ENCODE measurements at regions not wholly inside any gene's neighbourhood (a gene's known extent, or its start where the extent isn't known, plus 50 kb on each side); places are given as distances from the start of the nearest gene placed in this dataset.

DNA sequence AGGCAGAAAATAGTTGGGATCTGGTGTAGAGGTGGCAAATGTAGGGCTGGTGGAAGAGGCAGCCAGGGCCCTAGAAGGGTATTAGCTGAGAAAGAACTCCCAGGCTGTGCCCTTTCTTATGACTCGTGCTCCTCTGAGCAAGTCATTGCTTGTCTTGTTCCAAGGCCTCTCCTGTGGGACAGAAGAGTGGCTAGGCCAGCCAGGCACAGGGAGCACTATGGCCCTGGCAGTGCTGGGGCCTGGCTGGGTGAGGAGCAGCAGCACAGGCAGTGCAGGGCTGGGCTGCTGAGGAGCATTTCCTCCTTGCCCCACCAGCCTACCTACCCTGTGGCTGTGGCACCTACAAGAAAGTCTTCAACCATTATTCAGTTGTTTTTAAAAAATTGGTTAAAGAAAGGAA, 298.5 kb upstream of the NR3C2 start:
- DNase-seq, result no peak

DNA sequence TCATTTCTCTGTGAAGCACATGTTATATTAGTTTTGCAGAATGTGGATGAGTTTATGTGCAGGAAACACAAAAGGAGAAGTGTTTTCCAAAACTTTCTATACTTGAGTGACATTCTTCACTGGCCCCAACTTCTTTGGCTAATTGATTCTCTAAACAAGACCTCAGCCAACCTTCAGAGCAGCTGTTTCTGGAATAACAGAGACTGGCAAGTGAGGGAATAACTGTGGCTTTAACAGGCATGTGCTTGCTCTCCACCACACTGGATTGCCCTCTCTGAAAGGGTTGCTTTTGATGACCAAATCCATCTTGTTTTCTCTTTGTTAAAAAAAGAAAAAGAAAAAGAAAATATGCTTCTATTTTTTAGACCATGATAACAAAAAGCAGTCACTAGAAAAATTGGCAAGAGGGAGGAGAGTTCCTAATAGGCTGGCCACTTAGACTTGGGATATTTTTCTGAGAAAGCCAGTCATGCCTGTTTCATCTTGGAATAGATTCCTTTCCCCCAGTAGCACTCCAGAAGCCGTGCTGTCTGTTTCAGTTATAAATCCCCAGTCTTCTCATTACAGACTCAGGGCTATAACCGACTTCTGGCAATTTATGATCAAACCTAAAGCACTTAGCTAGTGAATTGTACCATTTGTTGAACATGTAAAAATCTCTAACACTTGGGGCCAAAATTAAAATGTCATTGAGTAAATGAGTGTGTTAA, 295.0 kb upstream of the NR3C2 start:
- DNase-seq, result no peak

DNA sequence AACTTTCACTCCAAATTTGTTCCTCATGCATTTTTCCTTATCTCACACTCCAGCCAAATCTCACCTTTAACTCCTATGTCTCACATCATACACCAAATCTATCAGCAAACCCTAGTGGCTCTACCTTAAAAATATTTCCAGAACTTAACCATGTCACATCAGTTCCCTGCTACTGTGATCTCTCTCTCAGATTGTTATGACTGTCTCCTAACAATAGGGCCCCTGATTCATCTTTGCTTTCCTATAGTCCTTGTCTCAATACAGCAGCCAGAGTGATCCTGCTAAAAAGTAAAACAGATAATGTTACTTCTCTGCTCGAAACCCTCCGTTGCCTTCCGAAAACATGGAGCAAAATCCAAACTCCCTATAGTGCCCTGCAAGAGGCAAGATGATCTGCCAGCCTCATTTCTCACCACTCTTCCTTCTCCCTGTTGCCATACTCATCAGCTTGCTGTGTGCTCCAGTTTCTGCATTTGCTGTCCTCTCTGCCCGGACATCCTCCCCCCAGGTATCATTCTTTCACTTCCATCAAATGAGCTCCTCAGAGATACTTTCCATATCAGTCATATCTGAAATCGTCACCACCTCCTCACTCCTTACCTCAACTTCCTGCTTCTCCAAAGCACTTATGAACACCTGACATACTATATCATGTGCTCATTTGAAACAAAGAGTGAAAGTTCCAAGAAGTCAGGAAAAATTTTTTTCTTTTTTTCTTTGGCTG, 293.4 kb upstream of the NR3C2 start:
- no peak for DNase-seq

DNA sequence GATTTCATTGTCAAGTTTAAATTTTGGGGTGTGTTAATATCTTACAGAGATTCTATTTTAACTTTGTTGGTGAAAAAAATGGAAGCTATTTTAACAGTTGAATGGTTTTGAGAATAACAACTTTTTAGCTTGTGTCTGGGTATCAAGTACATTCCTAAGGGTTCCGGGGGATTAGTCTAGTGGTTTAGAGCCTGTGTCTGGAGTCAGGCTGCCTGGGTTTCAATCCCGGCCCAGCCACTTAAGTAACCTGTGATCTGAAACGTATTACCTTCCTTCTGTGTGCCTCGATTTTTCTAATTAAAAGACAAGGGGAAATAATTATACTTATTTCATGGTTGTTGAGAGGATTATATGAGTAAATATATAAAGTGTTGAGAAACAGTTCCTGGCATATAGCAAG, 288.6 kb upstream of the NR3C2 start:
- no peak for DNase-seq

DNA sequence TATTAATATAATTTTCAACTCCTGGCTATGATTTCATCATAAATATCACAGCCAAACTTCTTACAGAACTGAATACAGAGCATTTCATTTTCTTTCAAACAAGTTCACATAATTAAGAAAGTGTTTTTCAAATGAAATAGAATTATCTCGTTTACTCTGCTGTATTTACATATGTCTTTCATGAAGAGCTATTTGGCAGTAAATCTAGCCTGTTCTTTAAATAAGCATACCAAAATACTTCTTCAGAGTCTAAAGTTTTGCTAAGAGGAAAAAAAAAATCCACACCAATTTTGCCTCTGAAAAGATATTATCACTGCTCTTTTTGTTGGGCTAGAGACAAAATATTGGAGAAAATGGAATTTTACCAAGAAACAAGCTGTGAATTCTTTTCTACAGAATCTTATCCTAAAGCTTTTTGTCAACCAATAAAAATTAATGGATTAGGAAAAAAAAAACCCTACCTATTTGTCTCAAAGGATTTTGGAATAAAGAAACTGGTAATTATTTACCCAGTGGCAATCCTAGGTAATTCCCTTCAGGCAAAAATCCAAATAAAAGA, 287.9 kb upstream of the NR3C2 start:
- DNase-seq, result no peak

DNA sequence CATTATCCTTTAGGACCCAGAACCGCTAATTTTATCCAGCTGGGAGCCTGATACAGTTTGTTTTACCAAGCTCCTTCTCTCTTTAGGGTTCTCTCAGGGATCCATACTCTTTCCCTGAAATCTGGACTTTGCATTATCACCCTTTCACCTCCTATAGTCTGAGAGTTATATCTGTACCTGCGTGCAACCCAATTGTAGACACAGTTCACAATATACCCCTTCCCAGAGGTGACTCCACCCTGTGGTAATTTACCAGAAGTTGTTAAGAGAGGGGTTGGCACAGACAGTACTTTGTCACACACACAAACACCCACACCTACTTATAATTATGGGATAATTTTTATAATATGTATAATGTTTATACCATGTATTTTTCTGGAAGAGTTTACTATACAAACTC, 275.8 kb upstream of the NR3C2 start:
- no peak for DNase-seq

DNA sequence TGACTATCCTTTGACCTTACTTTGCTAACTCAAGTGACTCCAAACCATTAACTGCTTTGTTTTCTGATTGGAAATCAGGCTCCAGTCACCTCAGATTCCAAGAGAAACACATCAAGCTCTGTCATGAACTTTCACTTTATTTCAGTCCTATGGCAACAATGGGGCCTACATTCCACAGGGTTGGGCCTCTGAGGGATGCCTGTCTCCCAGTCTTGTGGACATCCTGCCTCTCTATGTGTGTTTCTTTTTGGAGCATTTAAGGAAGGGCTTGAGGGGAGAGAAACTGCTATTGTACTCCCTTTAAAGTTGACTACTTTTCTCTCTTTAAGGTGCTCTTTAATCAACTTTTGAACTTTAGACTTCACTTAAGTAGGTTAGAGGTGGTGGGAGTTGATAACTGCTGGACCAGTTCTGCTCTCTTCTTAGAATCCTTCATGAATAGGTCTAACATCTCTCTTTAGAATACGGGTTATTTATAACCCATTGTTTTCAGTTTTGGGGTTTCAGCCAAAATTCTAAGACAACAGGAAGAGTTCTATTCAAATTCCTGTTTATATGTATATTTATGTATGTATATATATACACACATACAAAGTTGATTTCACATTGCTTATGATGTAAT, 274.3 kb upstream of the NR3C2 start:
- DNase-seq, result no peak

DNA sequence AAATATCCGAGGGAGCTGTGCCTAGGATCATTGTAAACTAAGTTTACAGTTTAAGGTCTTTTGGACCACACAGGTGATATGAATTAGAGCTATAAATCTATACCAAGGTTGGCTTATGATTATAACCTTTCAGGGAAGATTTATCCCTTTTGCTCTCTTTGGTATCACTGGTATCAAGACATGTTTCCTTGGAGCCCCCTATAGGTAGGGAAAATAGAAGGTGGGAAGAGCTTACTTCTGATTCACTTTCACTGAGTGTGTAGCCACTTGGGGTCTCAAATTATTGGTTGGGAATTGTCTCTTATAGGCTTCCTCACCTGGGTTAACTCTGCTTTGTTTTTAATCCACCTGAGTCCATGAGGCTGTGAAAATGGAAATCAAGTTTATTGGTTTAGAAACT, 262.1 kb upstream of the NR3C2 start:
- DNase-seq, result no peak

DNA sequence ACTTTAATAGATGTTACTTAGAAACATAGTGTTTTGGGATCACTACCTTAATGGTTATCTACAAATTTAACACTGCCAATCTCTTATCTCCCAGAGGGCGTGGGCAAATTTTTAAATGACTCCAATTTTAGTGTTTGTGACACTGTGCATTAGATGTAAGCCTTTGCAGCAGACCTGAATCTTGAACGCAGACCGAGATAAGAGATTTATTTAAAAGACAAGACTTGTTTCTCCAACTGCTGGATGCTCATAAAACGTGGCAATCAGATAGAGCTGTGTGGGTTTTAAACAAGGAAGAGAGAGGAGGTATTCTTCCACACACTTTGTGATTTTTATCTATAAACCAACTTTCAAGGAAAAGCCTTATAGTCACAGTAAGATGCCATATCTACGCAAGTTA, 252.5 kb upstream of the NR3C2 start:
- no peak for DNase-seq

DNA sequence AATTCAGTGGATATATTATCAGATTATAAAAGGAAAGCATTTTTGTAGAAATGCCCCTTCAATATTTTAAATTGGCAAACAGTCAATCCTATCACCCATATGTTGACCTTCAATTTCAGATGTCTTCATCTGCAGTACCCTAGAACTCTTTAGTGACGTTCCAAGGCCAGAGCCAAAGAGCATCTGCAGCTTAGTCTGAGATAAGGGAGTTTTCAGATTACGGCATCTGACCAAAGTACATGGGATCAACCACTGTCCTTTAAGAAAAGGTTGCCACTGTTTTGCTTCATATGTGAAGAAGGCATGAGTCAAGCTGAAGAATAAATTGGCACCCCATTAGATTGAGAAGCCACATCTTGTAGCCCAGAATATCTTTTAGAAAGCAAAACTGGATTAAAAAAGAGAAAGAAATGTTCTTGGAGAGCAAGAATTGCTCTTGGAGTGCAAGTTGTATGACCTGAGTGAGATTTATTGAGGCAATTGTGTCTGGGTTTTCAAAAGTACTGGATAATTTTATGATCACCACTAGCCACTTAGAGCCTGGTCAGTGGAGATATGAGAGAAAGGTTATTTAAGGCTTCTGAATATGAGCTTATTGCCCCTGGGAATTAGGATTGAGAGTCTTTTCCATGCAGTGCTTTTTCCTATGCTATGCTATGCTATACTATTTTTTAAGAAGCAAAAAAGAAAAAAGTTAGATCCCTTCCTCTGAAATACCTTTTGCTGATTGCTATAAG, 251.9 kb upstream of the NR3C2 start:
- DNase-seq, result no peak

DNA sequence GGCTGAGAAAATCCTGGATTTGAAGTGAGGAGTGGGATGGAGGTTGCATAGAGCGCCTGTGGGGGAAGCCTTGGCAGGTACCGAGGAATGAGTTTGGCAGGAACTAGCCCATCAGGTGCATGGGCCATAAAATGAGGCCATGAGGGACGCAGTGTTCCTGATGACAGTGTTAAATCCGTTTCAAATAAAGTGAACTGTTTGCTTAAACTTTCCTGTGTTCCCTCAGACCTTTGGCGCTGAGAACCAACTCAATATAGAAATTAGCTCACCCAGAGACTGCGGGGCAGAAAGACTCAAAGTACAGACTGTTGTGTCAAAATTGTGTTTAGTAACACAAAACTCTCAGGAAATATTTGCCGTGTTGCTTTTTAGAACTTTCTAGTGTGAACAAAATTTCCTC, 250.0 kb upstream of the NR3C2 start:
- no peak for DNase-seq

DNA sequence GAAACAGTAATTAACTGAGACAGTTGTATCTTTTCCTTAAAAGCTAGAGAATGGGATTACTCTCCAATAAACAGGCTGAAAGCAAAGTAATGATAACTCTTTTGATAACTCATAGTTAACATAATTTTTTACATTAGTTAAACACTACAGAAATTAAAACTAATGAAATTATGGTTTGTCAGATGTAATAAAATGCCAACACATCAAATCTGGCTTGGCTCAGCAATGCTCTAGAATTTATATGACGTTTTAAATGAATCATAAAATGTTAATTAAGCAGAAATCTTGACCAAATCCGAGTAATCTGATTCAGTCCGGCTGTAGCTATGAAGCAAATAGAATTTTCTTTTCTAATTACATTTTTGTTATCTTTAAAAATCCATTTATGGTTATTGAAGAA, 244.2 kb upstream of the NR3C2 start:
- no peak for DNase-seq

DNA sequence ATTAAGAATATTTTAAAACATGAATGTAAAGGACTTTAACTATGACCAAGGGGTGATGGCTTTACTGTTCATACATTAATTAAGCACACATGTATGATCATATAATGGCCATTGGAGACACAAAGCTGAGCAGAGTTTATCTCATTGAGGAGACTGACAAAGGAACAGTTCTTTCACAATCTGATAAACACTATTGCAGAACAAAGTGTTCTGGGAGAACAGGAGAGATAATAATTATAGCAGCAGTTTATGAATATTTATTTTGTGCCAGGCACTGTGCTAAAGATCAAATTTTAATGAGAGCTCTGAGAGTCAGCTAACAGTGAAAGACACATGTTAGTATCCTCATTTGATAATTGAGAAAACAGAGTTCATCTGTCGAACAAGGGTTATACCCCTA, 242.4 kb upstream of the NR3C2 start:
- no peak for DNase-seq

DNA sequence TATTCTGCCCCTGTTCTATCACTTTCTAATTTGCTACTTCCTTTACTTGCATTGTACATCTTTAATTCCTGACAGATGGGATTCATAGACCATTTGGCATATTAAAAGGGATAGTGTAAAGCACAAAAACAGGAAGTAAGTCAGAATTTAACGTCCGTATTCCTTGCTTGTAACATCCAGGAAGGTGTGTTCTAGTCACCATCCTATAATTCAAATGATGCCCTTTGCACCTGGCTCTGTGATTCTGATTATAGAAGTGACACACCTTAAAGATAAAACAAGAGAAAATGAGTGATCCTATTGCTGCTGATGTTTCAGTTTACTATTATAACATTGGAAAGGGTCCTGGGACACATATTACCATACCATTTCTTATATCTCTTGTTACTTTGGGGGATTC, 238.7 kb upstream of the NR3C2 start:
- no peak for DNase-seq

DNA sequence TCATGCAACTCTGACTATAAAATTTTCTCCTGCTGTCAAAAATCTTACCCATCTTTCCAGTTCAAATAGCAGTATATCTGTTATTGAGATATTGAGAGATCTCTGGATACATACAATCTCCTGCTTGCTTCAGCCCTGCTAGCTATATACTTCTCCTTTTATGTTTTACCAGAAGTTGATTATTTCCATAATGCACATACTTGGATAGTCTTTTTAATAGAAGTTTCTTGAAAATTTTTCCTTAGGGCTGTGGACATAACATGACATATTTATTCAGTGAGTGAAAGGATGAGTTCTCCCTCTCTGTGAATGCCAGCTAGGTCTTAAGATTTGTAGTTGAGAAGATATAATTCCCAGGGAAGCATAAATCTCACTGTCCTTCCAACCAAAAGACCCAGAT, 234.1 kb upstream of the NR3C2 start:
- no peak for DNase-seq

DNA sequence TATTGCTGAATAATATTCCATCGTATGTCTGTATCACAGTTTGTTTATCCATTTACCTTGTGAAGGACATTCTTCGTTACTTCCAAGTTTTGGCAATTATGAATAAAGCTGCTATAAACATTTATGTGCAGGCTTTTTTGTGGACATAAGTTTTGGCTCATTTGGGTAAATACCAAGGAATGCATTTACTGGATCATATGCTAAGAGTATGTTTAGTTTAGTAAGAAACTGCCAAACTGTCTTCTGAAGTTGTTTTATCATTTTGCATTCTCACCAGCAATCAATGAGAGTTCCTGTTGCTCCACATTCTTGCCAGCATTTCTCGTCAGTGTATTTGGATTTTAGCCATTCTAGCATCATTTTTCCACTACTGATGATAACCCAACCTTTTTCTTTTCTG, 232.7 kb upstream of the NR3C2 start:
- no peak for DNase-seq

DNA sequence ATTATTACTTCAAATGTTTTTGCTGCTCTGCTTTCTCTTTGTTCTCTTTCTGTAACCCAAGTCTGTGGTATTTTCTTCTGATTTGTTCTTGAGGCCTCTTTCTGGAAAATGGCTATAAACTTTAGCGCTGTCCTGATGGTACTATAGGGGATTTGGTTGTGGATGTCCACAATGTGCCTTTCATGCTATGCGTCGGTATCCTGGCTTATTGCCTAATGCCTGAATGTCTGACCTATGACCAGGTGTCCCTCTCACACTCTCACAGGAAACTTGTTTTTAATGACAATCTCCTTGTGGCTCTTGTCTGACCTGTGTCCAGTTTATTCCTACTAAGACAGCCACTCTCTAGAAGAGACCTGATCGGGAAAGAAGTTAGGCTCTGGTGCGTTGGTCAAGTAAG, 222.4 kb upstream of the NR3C2 start:
- no peak for DNase-seq

DNA sequence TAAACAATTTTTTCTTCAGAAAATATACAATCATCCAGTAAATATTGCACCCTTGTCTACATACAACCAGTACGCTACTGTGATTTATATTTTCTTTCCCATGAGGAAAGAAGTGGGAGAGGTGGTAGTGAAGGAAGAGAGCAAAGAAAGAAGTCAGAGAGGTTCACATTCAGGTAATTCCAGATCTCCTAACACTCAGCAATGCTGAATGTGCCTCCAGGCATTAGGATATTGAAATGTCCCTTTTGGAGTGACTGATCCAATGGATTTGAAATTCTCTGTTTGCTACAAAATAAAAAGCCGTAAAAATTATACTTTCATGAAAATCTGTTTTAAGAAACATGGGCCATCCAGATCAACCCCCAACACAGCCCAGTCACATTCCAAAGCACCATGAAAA, 211.9 kb upstream of the NR3C2 start:
- no peak for DNase-seq

DNA sequence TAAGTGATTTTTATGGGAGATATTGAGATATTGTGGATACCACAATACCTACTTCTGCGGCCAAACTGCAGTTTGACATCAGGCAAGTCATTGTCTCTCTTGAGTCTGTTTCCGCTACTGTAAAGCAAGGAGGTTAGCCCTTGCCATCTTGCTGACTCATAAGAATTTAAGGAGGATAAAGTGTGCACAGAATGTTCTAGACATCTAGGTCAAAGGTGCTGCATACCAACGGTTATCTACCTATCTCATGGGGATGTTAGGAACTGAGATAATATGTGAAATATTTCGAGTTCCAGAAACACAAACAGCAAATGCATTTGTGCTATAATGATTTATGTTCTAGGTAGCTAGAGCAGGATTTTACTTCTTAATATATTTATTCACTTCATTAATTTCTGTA, 211.5 kb upstream of the NR3C2 start:
- DNase-seq, result no peak

DNA sequence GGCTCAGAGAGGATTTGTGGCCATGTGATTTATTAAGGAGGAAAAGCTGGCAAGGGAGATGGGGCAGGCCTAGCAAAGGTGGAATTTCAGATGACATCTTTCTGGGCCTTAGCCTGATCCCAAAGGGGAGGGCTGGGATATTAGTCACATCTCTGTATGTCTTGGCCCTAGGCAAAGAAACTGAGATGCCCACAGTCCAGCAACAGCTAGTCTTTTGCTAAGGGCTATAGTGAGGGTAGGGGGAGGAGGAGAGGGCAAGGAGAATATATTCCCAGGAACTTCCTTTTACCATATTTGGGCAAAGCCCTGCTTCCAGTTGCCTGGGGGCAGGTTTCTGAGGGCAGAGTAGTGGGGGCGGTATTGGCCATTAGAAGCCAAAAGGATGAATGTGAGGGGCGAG, 209.8 kb upstream of the NR3C2 start:
- DNase-seq, result no peak

DNA sequence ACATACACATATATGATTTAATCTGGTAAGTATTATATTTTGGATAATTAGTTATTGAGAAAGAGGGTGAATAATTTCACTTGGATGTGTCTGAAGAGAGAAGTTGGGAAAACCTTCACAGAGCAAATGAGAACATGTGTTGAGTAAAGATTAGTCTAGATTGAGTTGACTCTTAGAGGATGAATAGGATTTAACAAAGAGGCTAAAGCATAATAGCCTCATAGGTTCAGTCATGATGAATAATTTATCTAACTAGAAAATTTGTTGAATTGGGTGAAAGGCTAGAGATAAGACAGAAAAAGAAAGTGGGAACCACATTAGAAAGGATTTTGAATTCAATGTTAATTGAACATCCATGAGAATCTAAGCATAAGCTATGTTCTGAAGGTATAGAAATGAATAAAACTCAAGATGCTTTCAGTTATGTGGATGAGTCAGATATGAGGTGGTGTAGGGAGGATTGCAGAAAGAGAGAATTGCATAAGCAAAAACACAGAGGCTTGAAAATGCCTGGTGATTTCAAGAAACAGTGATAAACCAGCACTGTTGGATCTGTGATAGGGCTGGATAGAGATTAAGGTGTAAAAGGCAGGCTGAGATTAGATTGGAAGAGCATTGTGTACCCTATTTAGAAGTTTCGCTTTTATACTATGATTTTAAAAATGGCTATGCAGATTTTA, 207.6 kb upstream of the NR3C2 start:
- no peak for DNase-seq

DNA sequence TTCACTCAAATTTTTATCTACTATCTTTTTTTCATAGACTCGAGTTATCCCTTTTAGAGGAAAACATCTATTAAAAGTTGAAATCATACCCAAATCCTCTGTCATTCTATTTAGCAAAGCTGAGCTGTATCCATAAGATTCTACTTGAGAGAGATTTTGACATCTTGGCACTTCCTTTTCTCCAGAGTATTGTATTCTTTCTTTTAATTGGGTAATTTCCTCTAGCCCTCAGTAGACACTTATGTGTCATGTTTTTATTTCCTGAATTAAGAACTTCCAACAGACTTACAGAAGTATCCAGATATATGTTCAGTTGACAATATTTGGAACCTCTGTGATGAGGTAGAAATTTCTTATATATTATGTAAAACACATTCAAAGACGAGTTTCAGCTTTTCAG, 201.6 kb upstream of the NR3C2 start:
- no peak for DNase-seq
